K562 (cell line): ENCODE measurements at regions not wholly inside any gene's neighbourhood (a gene's known extent, or its start where the extent isn't known, plus 50 kb on each side); places are given as distances from the start of the nearest gene placed in this dataset.
A peak's percentile ranks its signal among the peaks of the same experiment; 100 is the strongest.

Source experiments
- ATAC-seq: fragments of 200-7000 bp; cut with Tn5 transposase; 3 replicates; pipeline ENCODE4 v1.9.1; 2020; ENCODE audit warnings: moderate library complexity
- BruUV-seq: library from RNA; stranded (reverse); fragments of 400-500 nt; replicated peaks from 2 replicates; lab custom pipeline; 2021; lab: Mats Ljungman, UMichigan
- CTCF ChIA-PET: fragments of 300-600 bp; formaldehyde crosslinking; extraction: SDS; loops from one replicate; lab custom pipeline; 2021; ENCODE audit warnings: low intra/inter-chr PET ratio; lab: Yijun Ruan, JAX
- POLR2A ChIA-PET: fragments of 300-600, 350-650 bp; sonication (Branson Sonifier 250); formaldehyde crosslinking; extraction: SDS; loops from one replicate; lab custom pipeline; 2021; ENCODE audit warnings: antibody characterized with exemption, inconsistent platforms; lab: Yijun Ruan, JAX
- DNase-seq, 4 experiments: peaks; one replicate each; pipeline versions ENCODE4 v3.0.0 to v3.0.0-alpha.2; 2011 to 2018; ENCODE audit warnings: low spot score in 3 of 4, mixed read lengths in 3 of 4; ENCODE audit errors: extremely low read depth in 1 of 4
- FAIRE-seq: peaks from 2 replicates; lab custom pipeline; 2011; peaks lifted over from hg19 to GRCh38; lab: Jason Lieb, UNC
- H2AFZ ChIP-seq: 2 replicates; pipeline ENCODE4 v1.6.0; 2011; ENCODE audit warnings: low read depth, low read length, control low read depth, inconsistent platforms
- H3K27ac ChIP-seq: fragments of 200-600 bp; 3 replicates; pipeline ENCODE4 v1.8.0; 2011; ENCODE audit warnings: low read depth, mild to moderate bottlenecking, control low read depth, inconsistent platforms, low read length, moderate library complexity, mixed read lengths; ENCODE audit errors: extremely low read depth
- H3K27me3 ChIP-seq, 2 experiments: fragments of 300-600 bp in 1 of 2; 2 replicates in 1 of 2; 3 replicates in 1 of 2; pipeline versions ENCODE4 v1.6.0 to v1.8.0; 2011; ENCODE audit warnings: inconsistent platforms in 2 of 2, low read length in 2 of 2, mild to moderate bottlenecking in 1 of 2, mixed read lengths in 1 of 2, moderate library complexity in 1 of 2; ENCODE audit not compliant: control insufficient read depth in 2 of 2, insufficient read depth in 2 of 2
- H3K36me3 ChIP-seq: fragments of 300-600 bp; 3 replicates; pipeline ENCODE4 v1.8.0; 2011; ENCODE audit warnings: mild to moderate bottlenecking, low read length, inconsistent platforms; ENCODE audit not compliant: control insufficient read depth, insufficient read depth
- H3K4me1 ChIP-seq, 2 experiments: fragments of 200-600 bp in 1 of 2; replicated peaks in 1 of 2; 2 replicates in 1 of 2; 3 replicates in 1 of 2; pipeline versions ENCODE4 v1.5.1 to v1.8.0; 2011; ENCODE audit warnings: inconsistent platforms in 2 of 2, low read length in 2 of 2, mild to moderate bottlenecking in 1 of 2, mixed read lengths in 1 of 2, moderate library complexity in 1 of 2; ENCODE audit not compliant: control insufficient read depth in 2 of 2, insufficient read depth in 2 of 2
- H3K4me2 ChIP-seq: 2 replicates; pipeline ENCODE4 v1.6.1; 2011; ENCODE audit warnings: low read length, control low read depth, inconsistent platforms, mixed read lengths; ENCODE audit not compliant: insufficient read depth
- H3K4me3 ChIP-seq: fragments of 200-600 bp; sonication (generic), shearing (Covaris generic); 2 replicates; pipeline ENCODE4 v1.5.1; 2016; ENCODE audit warnings: control low read depth, inconsistent platforms
- H3K79me2 ChIP-seq: fragments of 200-600 bp; 3 replicates; pipeline ENCODE4 v1.8.0; 2011; ENCODE audit warnings: low read length, inconsistent platforms; ENCODE audit not compliant: control insufficient read depth, insufficient read depth
- H3K9ac ChIP-seq, 2 experiments: 2 replicates each; pipeline versions ENCODE4 v1.6.0 to v1.6.1; 2011; ENCODE audit warnings: low read depth in 2 of 2, low read length in 2 of 2, control low read depth in 1 of 2, inconsistent platforms in 1 of 2, mild to moderate bottlenecking in 1 of 2, mixed read lengths in 1 of 2; ENCODE audit not compliant: insufficient read depth in 1 of 2
- H3K9me1 ChIP-seq: one replicate; pipeline ENCODE4 v1.6.0; 2011; ENCODE audit warnings: inconsistent platforms, mild to moderate bottlenecking, low read length, moderate library complexity; ENCODE audit not compliant: control insufficient read depth, insufficient read depth
- H3K9me3 ChIP-seq: replicated peaks from 2 replicates; pipeline ENCODE4 v1.5.1; 2011; ENCODE audit warnings: low read depth, low read length, inconsistent platforms; ENCODE audit not compliant: control insufficient read depth, insufficient read depth
- H4K20me1 ChIP-seq: replicated peaks from 2 replicates; pipeline ENCODE4 v1.6.1; 2011; ENCODE audit warnings: low read length, inconsistent platforms, mixed read lengths; ENCODE audit not compliant: control insufficient read depth, insufficient read depth
- KLF6 ChIP-seq: fragments of 250-450 bp; sonication (Bioruptor Pico); IDR thresholded peaks from 2 replicates; pipeline ENCODE4 v1.4.0; 2020; ENCODE audit warnings: mild to moderate bottlenecking, moderate library complexity, borderline replicate concordance
- MYBL2 ChIP-seq, 2 experiments: fragments of 450-650 bp in 1 of 2; sonication (generic) in 1 of 2; formaldehyde crosslinking in 1 of 2; IDR thresholded peaks; 2 replicates each; pipeline versions ENCODE4 v1.6.1 to v1.8.1; 2017 to 2022; ENCODE audit warnings: borderline replicate concordance in 1 of 2, inconsistent platforms in 1 of 2, low read depth in 1 of 2, mild to moderate bottlenecking in 1 of 2, missing genetic modification reagents in 1 of 2, moderate library complexity in 1 of 2
- NR2F6 ChIP-seq: fragments of 450-650 bp; formaldehyde crosslinking; IDR thresholded peaks from 2 replicates; pipeline ENCODE4 v1.4.0; 2020; ENCODE audit warnings: mild to moderate bottlenecking
- SP1 ChIP-seq: sonication (generic); formaldehyde crosslinking; IDR thresholded peaks from 2 replicates; pipeline ENCODE4 v1.8.1; 2022; ENCODE audit warnings: mild to moderate bottlenecking, missing genetic modification reagents
- SPI1 ChIP-seq: IDR thresholded peaks from 2 replicates; pipeline ENCODE4 v1.6.1; 2011; ENCODE audit warnings: low read depth, low read length, control low read depth, borderline replicate concordance
- WGBS: fragments of 100-300 bp; shearing (Covaris generic); methylation state at CpG from one replicate; pipeline ENCODE4 v1.1.6; 2016; ENCODE audit warnings: low coverage, mixed read lengths; ENCODE audit not compliant: insufficient coverage; ENCODE audit errors: missing lambda C conversion rate; 5-methylcytosine and 5-hydroxymethylcytosine counted together
- in situ Hi-C: fragments of 300-500 bp; cut with MboI; formaldehyde crosslinking; loops from 4 replicates; pipeline ENCODE4 v1.15.0; 2018; ENCODE audit warnings: inconsistent platforms, mixed read lengths
- intact Hi-C: fragments of 100-400 bp; cut with micrococcal nuclease; formaldehyde crosslinking; loops from 2 replicates; pipeline ENCODE4 v1.14.2; 2022
- TF ChIP-seq, protein P1 (sequence below), 2 experiments: IDR thresholded peaks in 1 of 2; conservative IDR thresholded peaks in 1 of 2; 2 replicates each; pipeline ENCODE4 v1.6.1; 2016; ENCODE audit warnings: low read depth in 2 of 2, mild to moderate bottlenecking in 1 of 2, missing compliant biosample characterization in 1 of 2, missing genetic modification characterization in 1 of 2, moderate library complexity in 1 of 2

DNA sequence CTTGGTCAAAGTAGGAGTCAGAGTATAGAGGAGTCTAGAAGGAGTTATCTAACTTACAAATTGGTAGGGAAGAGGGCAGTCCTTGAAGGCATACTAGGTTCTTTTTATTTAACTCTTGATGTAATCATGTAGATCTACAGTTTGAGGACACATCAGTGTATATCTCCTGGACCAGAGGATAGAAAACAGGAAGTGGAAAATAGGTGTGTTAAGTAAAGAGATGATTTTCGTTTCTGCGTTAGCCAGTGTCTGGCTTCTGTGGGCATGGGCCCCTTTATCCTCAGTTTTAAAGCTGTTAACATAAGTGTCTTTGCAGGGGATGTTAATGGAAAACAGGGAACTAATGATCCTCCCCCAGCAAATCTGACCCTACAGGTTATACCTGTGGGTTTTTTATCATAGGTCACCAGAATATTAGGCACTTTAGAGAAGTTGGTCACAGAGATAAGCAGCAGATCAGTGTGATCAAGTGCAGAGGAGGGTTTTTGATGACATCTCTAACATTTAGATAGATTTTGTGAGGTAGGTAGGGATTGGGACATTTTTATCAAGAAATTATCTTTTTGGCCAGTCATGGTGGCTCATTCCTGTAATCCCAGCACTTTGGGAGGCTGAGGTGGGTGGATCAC, 58.6 kb upstream of the PRSS1 start:
- Histone ChIP-seq H2AFZ (no peak overlapping the region), H3K9me1 (no peaks in the 10 kb centered on the region), H3K36me3 (no peaks in the 10 kb centered on the region), H3K9ac (no peak overlapping the region), H3K4me3 (no peak overlapping the region), H3K9me3 (no peaks in the 10 kb centered on the region)
- FAIRE-seq = no peak
- no peak for DNase-seq
- ChIA-PET CTCF (no interaction called here), POLR2A (interaction anchor here (0.6 kb wide), 1 partner anchor 90 kb away, joined by 3 read pairs; no protein-coding TSS in a partner anchor)
- intact Hi-C loops = no loop called here
- in situ Hi-C loops = no loop called here
- no peak for ATAC-seq
- no peak for TF ChIP-seq MYBL2 (IDR thresholded peaks at IDR 0.05; ENCODE audit: low read depth)
- TF ChIP-seq MYBL2 (CRISPR knock-in tag; IDR thresholded peaks at IDR 0.05; ENCODE audit: borderline replicate concordance) = no peak
- TF ChIP-seq NR2F6 (CRISPR knock-in tag) = no peak
- peak; percentile 93 for TF ChIP-seq SPI1
- TF ChIP-seq, protein P1, sequence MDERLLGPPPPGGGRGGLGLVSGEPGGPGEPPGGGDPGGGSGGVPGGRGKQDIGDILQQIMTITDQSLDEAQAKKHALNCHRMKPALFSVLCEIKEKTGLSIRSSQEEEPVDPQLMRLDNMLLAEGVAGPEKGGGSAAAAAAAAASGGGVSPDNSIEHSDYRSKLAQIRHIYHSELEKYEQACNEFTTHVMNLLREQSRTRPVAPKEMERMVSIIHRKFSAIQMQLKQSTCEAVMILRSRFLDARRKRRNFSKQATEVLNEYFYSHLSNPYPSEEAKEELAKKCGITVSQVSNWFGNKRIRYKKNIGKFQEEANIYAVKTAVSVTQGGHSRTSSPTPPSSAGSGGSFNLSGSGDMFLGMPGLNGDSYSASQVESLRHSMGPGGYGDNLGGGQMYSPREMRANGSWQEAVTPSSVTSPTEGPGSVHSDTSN (CRISPR knock-in tag; IDR thresholded peaks at IDR 0.05; ENCODE audit: low read depth) = no peak
- TF ChIP-seq, protein P1 (tag; conservative IDR thresholded peaks at IDR 0.05; ENCODE audit: low read depth) = no peak
- TF ChIP-seq SP1 (CRISPR knock-in tag) = 0 out of 2 replicates have a peak, but pooled peaks have one; percentile 22
- no peak for TF ChIP-seq KLF6 (CRISPR knock-in tag)
- TF ChIP-seq, all 486 proteins: peak for 2
- no peaks in the 10 kb centered on the region for H3K4me1 ChIP-seq
- H3K27me3 ChIP-seq = no peaks in the 10 kb centered on the region
- no TSS peak for BruUV-seq
- 7% methylated on average over 2 of the region's 2 CpGs for WGBS
- no peak overlapping the region for H3K4me2 ChIP-seq
- H3K79me2 ChIP-seq = no peaks in the 10 kb centered on the region
- no peaks in the 10 kb centered on the region for H4K20me1 ChIP-seq
- no peak overlapping the region for H3K27ac ChIP-seq
